Activated T-cell treated with anti-CD3 and anti-CD28 coated beads, Interleukin-2, amount 50 U/mL, for 48 hours (primary cell): ENCODE measurements at regions not wholly inside any gene's neighbourhood (a gene's known extent, or its start where the extent isn't known, plus 50 kb on each side); places are given as distances from the start of the nearest gene placed in this dataset.
A peak's percentile ranks its signal among the peaks of the same experiment; 100 is the strongest.
"Not testable (repeated sequence)": the region's sequence is repeated elsewhere in the genome, so short reads cannot be mapped to it uniquely, and the experiment has no call there.

Experiments used
- DNase-seq, 2 experiments: peaks; one replicate each; pipeline ENCODE4 v3.0.0-alpha.2; 2020

GRCh38 chr18:51337406-51337805, 139.9 kb upstream of the MEX3C start:
- DNase-seq = no peak

GRCh38 chr18:51339856-51340255, 142.4 kb upstream of the MEX3C start:
- no peak for DNase-seq

- no peak for DNase-seq
These were observed 142.9 kb upstream of the MEX3C start for GRCh38 chr18:51340332-51340731.

- peak; percentile 24 to 25 for DNase-seq
These were observed 145.3 kb upstream of the MEX3C start for GRCh38 chr18:51342815-51343214.

GRCh38 chr18:51345848-51346391, 148.4 kb upstream of the MEX3C start:
- DNase-seq = no peak

- DNase-seq = no peak
These were observed 148.9 kb upstream of the MEX3C start for GRCh38 chr18:51346404-51346803.

GRCh38 chr18:51350081-51350480, 152.6 kb upstream of the MEX3C start:
- no peak for DNase-seq

GRCh38 chr18:51355841-51356240, 158.4 kb upstream of the MEX3C start:
- no peak for DNase-seq

- not testable (repeated sequence) for DNase-seq
These were observed 162.8 kb upstream of the MEX3C start for GRCh38 chr18:51360301-51360700.

GRCh38 chr18:51361130-51361860, 163.8 kb upstream of the MEX3C start:
- DNase-seq = no peak

- DNase-seq = no peak
These were observed 165.9 kb upstream of the MEX3C start for GRCh38 chr18:51363384-51363783.

- no peak for DNase-seq
These were observed 173.5 kb upstream of the MEX3C start for GRCh38 chr18:51370996-51371395.

- no peak for DNase-seq
These were observed 174.4 kb upstream of the MEX3C start for GRCh38 chr18:51371929-51372328.

GRCh38 chr18:51382081-51382480, 184.6 kb upstream of the MEX3C start:
- DNase-seq = no peak

- DNase-seq = no peak
These were observed 185.6 kb upstream of the MEX3C start for GRCh38 chr18:51383116-51383515.

- no peak for DNase-seq
These were observed 186.2 kb upstream of the MEX3C start for GRCh38 chr18:51383711-51384110.

- DNase-seq = no peak
These were observed 187.8 kb upstream of the MEX3C start for GRCh38 chr18:51385270-51385669.

- DNase-seq = no peak
These were observed 193.2 kb upstream of the MEX3C start for GRCh38 chr18:51390702-51391101.

- no peak for DNase-seq
These were observed 193.7 kb upstream of the MEX3C start for GRCh38 chr18:51391215-51391614.

- no peak for DNase-seq
These were observed 194.2 kb upstream of the MEX3C start for GRCh38 chr18:51391731-51392130.

- no peak for DNase-seq
These were observed 200.0 kb upstream of the MEX3C start for GRCh38 chr18:51397347-51397962.

- DNase-seq = no peak
These were observed 200.6 kb upstream of the MEX3C start for GRCh38 chr18:51398104-51398503.

- no peak for DNase-seq
These were observed 202.1 kb upstream of the MEX3C start for GRCh38 chr18:51399491-51400122.

GRCh38 chr18:51400721-51401120, 203.2 kb upstream of the MEX3C start:
- no peak for DNase-seq
